Activated naive CD8-positive, alpha-beta T cell treated with anti-CD3 and anti-CD28 coated beads, Interleukin-2, amount 50 U/mL, for 24 hours (primary cell): ENCODE measurements at regions not wholly inside any gene's neighbourhood (a gene's known extent, or its start where the extent isn't known, plus 50 kb on each side); places are given as distances from the start of the nearest gene placed in this dataset.

ENCODE experiments used
- ATAC-seq: fragments of 150-1000 bp; cut with Tn5 transposase; one replicate; pipeline ENCODE4 v1.10.0; 2021
- DNase-seq: peaks from one replicate; pipeline ENCODE4 v3.0.0; 2021
- H3K27ac Mint-ChIP-seq: one replicate; pipeline ENCODE4 v1.8.0; 2021; ENCODE audit warnings: mild to moderate bottlenecking, mixed read lengths
- H3K27me3 Mint-ChIP-seq: one replicate; pipeline ENCODE4 v1.8.0; 2021; ENCODE audit warnings: mixed read lengths
- H3K36me3 Mint-ChIP-seq: one replicate; pipeline ENCODE4 v1.8.0; 2021; ENCODE audit warnings: low read depth, mixed read lengths
- H3K4me1 Mint-ChIP-seq: one replicate; pipeline ENCODE4 v1.8.0; 2021; ENCODE audit warnings: mixed read lengths
- H3K4me3 Mint-ChIP-seq: one replicate; pipeline ENCODE4 v1.8.0; 2021; ENCODE audit warnings: mild to moderate bottlenecking, moderate library complexity, mixed read lengths
- H3K9me3 Mint-ChIP-seq: one replicate; pipeline ENCODE4 v1.8.0; 2021; ENCODE audit warnings: mixed read lengths

- DNase-seq, result no peak
- Mint-ChIP-seq H3K36me3 (no peaks in the 10 kb centered on the region), H3K4me3 (no peak overlapping the region), H3K27ac (no peak overlapping the region), H3K9me3 (no peaks in the 10 kb centered on the region), H3K4me1 (no peaks in the 10 kb centered on the region), H3K27me3 (peaks cover under 1% of the 10 kb centered on the region)
- ATAC-seq, result no peak
Observed at GRCh38 chr5:82858151-82859025, 218.8 kb downstream of the TMEM167A start.

GRCh38 chr5:82855893-82856550 is 221.2 kb downstream of the TMEM167A start:
- H3K27ac Mint-ChIP-seq, result no peak overlapping the region
- DNase-seq (no peak), ATAC-seq (no peak)
- peaks cover 4% of the 10 kb centered on the region for H3K27me3 Mint-ChIP-seq
- H3K9me3 Mint-ChIP-seq, result no peaks in the 10 kb centered on the region
- H3K4me3 Mint-ChIP-seq, result no peak overlapping the region
- H3K4me1 Mint-ChIP-seq, result no peaks in the 10 kb centered on the region
- no peaks in the 10 kb centered on the region for H3K36me3 Mint-ChIP-seq

DNA sequence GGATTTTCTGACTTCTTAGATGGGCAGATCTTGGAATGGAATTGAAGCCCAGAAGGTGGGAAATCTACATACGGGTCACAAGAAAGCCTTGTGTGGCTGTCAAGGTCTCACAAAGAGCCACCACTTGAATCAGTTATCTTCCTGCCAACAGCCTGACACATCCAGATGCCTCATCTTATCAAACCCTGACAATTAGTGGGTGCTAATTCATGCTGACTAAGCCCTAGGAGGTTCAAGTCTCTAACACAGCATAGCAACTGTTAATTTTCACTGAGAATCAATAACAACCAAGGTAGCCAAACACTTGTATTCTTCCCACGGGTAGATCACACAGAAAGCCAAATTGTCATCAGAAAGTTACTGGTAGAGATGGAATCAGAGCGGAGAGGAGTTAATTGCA is 222.2 kb downstream of the TMEM167A start:
- Mint-ChIP-seq H3K36me3 (no peaks in the 10 kb centered on the region), H3K4me1 (no peaks in the 10 kb centered on the region), H3K9me3 (no peaks in the 10 kb centered on the region), H3K27me3 (peaks cover 4% of the 10 kb centered on the region), H3K4me3 (no peak overlapping the region), H3K27ac (no peak overlapping the region)
- DNase-seq (no peak), ATAC-seq (no peak)

- Mint-ChIP-seq H3K27ac (no peak overlapping the region), H3K9me3 (no peaks in the 10 kb centered on the region), H3K36me3 (no peaks in the 10 kb centered on the region), H3K4me3 (no peak overlapping the region), H3K27me3 (peaks cover 4% of the 10 kb centered on the region), H3K4me1 (no peaks in the 10 kb centered on the region)
- DNase-seq, result no peak
- no peak for ATAC-seq
Observed at GRCh38 chr5:82851471-82851870, 225.7 kb downstream of the TMEM167A start.

DNA sequence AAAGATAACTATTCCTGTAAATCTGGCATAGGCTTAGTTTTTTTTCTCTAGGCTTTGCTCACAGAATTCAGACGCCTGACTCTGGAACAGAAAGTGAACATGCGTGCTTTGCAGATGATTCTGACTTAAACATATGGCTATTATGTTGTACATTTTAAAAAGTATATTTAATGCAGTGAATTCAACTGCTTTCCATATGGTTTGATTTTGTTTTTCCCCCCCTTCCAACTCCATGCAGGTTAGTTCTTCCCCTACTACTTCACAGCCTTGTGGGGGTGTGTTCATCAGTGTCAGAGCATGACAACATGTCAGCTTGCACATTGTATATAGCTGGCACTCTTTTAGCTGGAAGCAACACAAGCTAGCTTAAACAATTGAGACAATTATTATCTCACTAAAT is 226.8 kb downstream of the TMEM167A start:
- no peak for ATAC-seq
- H3K27me3 Mint-ChIP-seq, result peaks cover 4% of the 10 kb centered on the region
- H3K27ac Mint-ChIP-seq, result no peak overlapping the region
- H3K36me3 Mint-ChIP-seq, result no peaks in the 10 kb centered on the region
- no peak overlapping the region for H3K4me3 Mint-ChIP-seq
- H3K9me3 Mint-ChIP-seq, result no peaks in the 10 kb centered on the region
- no peak for DNase-seq
- no peaks in the 10 kb centered on the region for H3K4me1 Mint-ChIP-seq

- H3K27me3 Mint-ChIP-seq, result peaks cover 8% of the 10 kb centered on the region
Observed at GRCh38 chr5:82849885-82850284, 227.3 kb downstream of the TMEM167A start.

GRCh38 chr5:82847562-82847961 is 229.6 kb downstream of the TMEM167A start:
- no peak overlapping the region for H3K27ac Mint-ChIP-seq
- no peak overlapping the region for H3K4me3 Mint-ChIP-seq
- no peaks in the 10 kb centered on the region for H3K36me3 Mint-ChIP-seq
- H3K27me3 Mint-ChIP-seq, result peaks cover 6% of the 10 kb centered on the region
- H3K4me1 Mint-ChIP-seq, result no peaks in the 10 kb centered on the region
- ATAC-seq (no peak), DNase-seq (no peak)
- no peaks in the 10 kb centered on the region for H3K9me3 Mint-ChIP-seq

More at GRCh38 chr5:82849885-82850284, 227.3 kb downstream of the TMEM167A start:
- Mint-ChIP-seq H3K4me3 (no peak overlapping the region), H3K36me3 (no peaks in the 10 kb centered on the region), H3K9me3 (no peaks in the 10 kb centered on the region), H3K4me1 (no peaks in the 10 kb centered on the region), H3K27ac (no peak overlapping the region)
- DNase-seq (no peak), ATAC-seq (no peak)

DNA sequence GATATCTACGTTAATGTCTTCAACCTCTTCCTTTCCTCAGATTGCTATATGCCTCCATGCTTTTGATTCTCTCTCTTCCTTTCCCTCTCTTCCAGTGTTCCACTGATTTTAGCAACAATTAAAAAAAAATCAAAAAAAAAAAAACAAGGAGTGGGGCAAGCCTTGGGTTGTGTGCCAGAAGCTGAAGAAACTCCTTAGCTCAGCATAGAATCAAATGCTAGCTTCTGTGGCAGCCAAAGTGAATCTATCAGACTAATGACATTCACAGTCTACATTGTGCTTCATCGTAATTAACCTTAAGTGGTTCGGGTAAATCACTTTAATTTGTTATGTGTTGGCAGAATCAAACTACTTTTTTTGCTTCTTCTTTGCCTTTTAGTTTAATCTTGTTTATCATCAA is 237.3 kb downstream of the TMEM167A start:
- Mint-ChIP-seq H3K4me3 (no peak overlapping the region), H3K36me3 (no peaks in the 10 kb centered on the region), H3K9me3 (peaks cover 12% of the 10 kb centered on the region), H3K27me3 (no peaks in the 10 kb centered on the region), H3K27ac (no peak overlapping the region), H3K4me1 (no peaks in the 10 kb centered on the region)
- ATAC-seq, result no peak
- DNase-seq, result no peak

- peaks cover 20% of the 10 kb centered on the region for H3K9me3 Mint-ChIP-seq
- DNase-seq (no peak), ATAC-seq (no peak)
- no peaks in the 10 kb centered on the region for H3K4me1 Mint-ChIP-seq
- peaks cover 2% of the 10 kb centered on the region for H3K36me3 Mint-ChIP-seq
- H3K27ac Mint-ChIP-seq, result no peak overlapping the region
- H3K27me3 Mint-ChIP-seq, result no peaks in the 10 kb centered on the region
- H3K4me3 Mint-ChIP-seq, result no peak overlapping the region
Observed at GRCh38 chr5:82835488-82835887, 241.7 kb downstream of the TMEM167A start.

- DNase-seq (no peak), ATAC-seq (no peak)
- no peaks in the 10 kb centered on the region for H3K4me1 Mint-ChIP-seq
- H3K27ac Mint-ChIP-seq, result no peak overlapping the region
- H3K27me3 Mint-ChIP-seq, result peaks cover 4% of the 10 kb centered on the region
- peaks cover 2% of the 10 kb centered on the region for H3K36me3 Mint-ChIP-seq
- no peak overlapping the region for H3K4me3 Mint-ChIP-seq
- peaks cover 20% of the 10 kb centered on the region for H3K9me3 Mint-ChIP-seq
Observed at GRCh38 chr5:82834151-82834550, 243.0 kb downstream of the TMEM167A start.

DNA sequence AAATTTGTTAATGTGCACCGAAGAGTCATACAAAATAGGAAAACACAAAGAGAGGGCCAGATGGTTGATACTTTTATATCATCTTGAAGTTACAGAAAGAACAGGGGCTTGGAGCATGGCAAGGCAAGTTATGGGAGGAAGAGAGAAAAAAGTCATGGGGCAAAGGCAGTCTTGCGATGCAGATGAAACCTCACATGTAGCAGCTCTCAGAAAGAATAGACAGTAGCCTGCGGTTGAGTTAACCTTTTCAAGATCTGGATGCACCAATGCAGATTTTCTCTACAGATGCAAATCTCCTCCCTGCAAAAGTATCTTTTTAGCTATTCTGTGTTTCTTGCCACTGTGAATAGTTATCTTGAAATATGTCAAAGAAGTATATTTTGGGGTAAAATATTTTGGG is 243.9 kb downstream of the TMEM167A start:
- no peak overlapping the region for H3K27ac Mint-ChIP-seq
- ATAC-seq (no peak), DNase-seq (no peak)
- peaks cover 2% of the 10 kb centered on the region for H3K36me3 Mint-ChIP-seq
- H3K27me3 Mint-ChIP-seq, result peaks cover 4% of the 10 kb centered on the region
- no peaks in the 10 kb centered on the region for H3K4me1 Mint-ChIP-seq
- H3K9me3 Mint-ChIP-seq, result peaks cover 20% of the 10 kb centered on the region
- H3K4me3 Mint-ChIP-seq, result no peak overlapping the region

DNA sequence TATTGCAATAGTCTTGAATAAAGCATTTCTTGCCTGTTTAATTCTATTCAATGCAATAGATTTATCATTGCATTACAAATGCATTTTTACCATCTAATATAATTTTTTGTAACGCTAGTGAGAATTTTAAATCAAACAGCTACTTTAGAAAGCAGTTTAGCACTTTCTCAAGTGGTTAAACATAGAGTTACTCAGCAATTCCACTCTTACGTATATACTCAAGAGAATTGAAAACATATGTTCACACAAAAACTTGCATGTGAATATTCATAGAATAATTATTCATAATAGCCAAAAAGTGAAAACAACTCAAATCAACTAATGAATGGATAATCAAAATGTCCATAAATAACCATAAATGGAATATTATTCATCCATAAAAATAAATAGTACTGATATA is 244.7 kb downstream of the TMEM167A start:
- Mint-ChIP-seq H3K27me3 (peaks cover 4% of the 10 kb centered on the region), H3K27ac (no peak overlapping the region), H3K4me1 (no peaks in the 10 kb centered on the region), H3K4me3 (no peak overlapping the region), H3K36me3 (peaks cover 2% of the 10 kb centered on the region), H3K9me3 (peaks cover 20% of the 10 kb centered on the region)
- DNase-seq (no peak), ATAC-seq (no peak)

DNA sequence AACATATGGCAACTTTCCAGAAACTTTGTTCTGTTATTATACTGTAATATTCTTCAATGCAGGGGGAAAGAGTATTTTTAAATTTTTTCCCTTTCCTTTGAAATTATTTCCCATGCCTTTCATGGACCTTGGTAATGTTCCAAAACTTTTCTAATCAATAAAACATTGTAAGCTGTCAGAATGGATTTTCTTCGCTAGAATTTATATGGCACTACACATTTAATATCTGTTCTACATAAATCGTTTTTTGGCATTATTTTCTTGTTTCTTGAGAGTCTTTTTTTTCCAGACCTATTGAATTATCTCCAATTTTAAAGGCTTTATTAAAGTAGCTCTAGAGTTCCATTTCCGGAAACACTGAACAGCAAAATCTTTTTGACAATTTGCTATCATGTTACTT is 249.0 kb downstream of the TMEM167A start:
- Mint-ChIP-seq H3K4me1 (no peaks in the 10 kb centered on the region), H3K4me3 (no peak overlapping the region), H3K27me3 (peaks cover 4% of the 10 kb centered on the region), H3K9me3 (no peaks in the 10 kb centered on the region), H3K36me3 (no peaks in the 10 kb centered on the region), H3K27ac (no peak overlapping the region)
- no peak for ATAC-seq
- no peak for DNase-seq

GRCh38 chr5:82827651-82828050 is 249.5 kb downstream of the TMEM167A start:
- Mint-ChIP-seq H3K4me3 (no peak overlapping the region), H3K9me3 (no peaks in the 10 kb centered on the region), H3K36me3 (no peaks in the 10 kb centered on the region), H3K4me1 (no peaks in the 10 kb centered on the region), H3K27me3 (peaks cover 4% of the 10 kb centered on the region), H3K27ac (no peak overlapping the region)
- DNase-seq, result no peak
- no peak for ATAC-seq

GRCh38 chr5:82822634-82822927 is 254.6 kb downstream of the TMEM167A start:
- H3K9me3 Mint-ChIP-seq, result no peaks in the 10 kb centered on the region
- no peak overlapping the region for H3K4me3 Mint-ChIP-seq
- peaks cover 16% of the 10 kb centered on the region for H3K4me1 Mint-ChIP-seq

More at GRCh38 chr5:82822634-82822927, 254.6 kb downstream of the TMEM167A start:
- Mint-ChIP-seq H3K36me3 (no peaks in the 10 kb centered on the region), H3K27me3 (no peaks in the 10 kb centered on the region), H3K27ac (no peak overlapping the region)
- no peak for ATAC-seq
- DNase-seq, result no peak
